ENCODE measurements at regions not wholly inside any gene's neighbourhood (a gene's known extent, or its start where the extent isn't known, plus 50 kb on each side); places are given as distances from the start of the nearest gene placed in this dataset.
A peak's percentile ranks its signal among the peaks of the same experiment; 100 is the strongest.
"Not testable (repeated sequence)": the region's sequence is repeated elsewhere in the genome, so short reads cannot be mapped to it uniquely, and the experiment has no call there.

DNA sequence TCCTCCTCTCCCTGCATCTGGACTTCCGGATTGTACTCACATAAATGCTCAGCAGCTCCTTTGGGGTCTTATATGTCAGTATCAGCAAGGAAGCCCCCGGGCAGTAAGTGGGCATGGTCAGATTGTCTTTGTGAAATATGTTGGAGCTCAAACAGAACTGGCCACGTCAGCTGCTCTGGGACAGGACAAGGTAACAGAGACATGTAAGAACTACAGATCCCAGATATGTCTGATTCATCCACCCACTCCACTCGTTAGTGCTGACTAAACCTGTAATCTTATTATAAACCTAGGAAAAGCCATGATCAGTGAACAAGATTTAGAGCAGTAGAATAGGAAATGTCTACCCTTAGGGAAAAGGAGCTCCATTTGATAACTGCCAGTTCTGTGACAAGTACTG, 561.8 kb downstream of the CETN3 start:
- DNase-seq (ENCODE audit: low spot score) = no peak

GRCh38 chr5:89844548-89844947, 565.0 kb downstream of the CETN3 start:
- no peak for DNase-seq (ENCODE audit: low spot score)

DNA sequence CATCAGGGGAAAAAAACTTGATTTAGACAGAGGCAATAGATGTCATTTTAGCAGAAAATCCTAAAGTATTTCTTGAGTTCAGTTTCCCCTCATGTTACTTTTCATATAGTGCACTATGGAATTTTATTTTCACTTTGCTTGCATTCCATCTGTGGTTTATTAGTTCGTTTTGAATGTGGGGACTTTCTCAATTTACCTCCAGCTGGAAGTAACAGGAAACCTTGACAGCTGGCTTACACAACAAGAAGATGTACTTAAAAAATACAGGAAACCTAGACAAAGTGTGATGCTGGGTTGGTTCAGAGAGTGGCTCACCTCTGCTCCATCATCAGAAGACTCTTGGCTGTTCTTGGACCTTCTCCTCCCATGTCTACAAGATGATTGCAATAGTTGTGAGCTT, 567.0 kb downstream of the CETN3 start:
- no peak for DNase-seq (ENCODE audit: low spot score)

- DNase-seq (ENCODE audit: low spot score) = no peak
These were observed 568.6 kb downstream of the CETN3 start for GRCh38 chr5:89840906-89841305.

GRCh38 chr5:89830691-89831090, 578.9 kb downstream of the CETN3 start:
- no peak for DNase-seq (ENCODE audit: low spot score)

DNA sequence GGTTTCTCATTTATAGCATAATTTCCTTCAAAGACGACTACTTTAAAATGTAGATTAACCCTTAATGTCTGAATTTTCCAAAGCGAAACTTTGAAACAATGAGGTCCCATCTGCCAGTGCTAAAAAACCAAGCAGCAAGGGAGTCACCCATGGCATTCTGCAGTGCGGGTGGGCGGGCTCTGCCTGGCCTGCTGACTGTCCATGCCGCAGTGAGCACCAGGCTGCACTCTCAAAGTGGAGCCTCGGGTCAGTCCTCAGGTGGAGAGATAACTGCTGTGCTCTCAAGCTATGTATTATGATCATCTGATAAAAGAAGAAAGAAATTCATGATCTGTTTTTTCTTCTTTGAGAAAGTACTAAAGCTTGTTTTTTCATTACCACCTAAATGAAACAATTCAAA, 581.6 kb downstream of the CETN3 start:
- no peak for DNase-seq (ENCODE audit: low spot score)

GRCh38 chr5:89827359-89827758, 582.2 kb downstream of the CETN3 start:
- no peak for DNase-seq (ENCODE audit: low spot score)

DNA sequence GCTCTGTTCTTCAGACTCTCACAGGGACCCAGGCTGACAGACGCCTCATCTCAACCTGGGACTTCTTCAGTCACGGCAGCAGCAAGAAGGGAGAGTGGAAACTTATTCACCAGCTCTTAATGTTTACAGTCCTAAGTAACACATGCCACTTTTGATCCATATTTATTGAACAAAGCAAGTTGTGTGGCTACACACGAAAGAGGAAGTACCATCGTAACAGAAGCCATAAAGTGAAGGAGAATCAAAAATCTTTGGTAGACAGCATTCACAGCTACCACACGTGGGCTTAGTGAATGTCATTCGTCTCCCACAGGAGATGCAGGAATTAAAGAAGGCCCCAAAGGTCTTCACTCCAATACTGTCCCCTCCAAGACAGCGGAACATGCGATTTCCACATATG, 582.6 kb downstream of the CETN3 start:
- DNase-seq (ENCODE audit: low spot score) = no peak

- no peak for DNase-seq (ENCODE audit: low spot score)
These were observed 586.5 kb downstream of the CETN3 start for GRCh38 chr5:89823046-89823445.

- DNase-seq (ENCODE audit: low spot score) = no peak
These were observed 591.7 kb downstream of the CETN3 start for GRCh38 chr5:89817841-89818240.

DNA sequence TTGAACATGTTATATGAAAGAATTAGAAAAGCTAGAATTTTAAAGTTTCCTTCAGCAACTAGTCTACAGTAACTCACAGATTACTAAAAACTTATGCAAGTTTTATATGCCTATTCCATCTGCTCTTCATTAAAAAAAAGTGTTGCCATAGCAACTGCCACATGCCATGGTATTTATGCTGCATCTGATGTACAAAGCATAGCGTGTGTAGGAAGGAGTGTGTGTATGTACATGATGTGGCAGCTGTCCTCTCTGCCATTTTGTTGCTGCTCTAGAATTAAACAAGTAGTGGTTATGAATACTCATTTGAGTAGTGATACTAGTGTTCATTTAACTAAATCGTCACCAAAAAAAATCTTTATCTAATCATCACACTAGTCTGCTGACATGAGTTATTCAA, 593.5 kb downstream of the CETN3 start:
- DNase-seq (ENCODE audit: low spot score) = no peak

- not testable (repeated sequence) for DNase-seq (ENCODE audit: low spot score)
These were observed 608.8 kb downstream of the CETN3 start for GRCh38 chr5:89800735-89801134.

GRCh38 chr5:89794504-89794903, 615.1 kb downstream of the CETN3 start:
- not testable (repeated sequence) for DNase-seq (ENCODE audit: low spot score)

- DNase-seq (ENCODE audit: low spot score) = not testable (repeated sequence)
These were observed 629.8 kb downstream of the CETN3 start for GRCh38 chr5:89779734-89780133.

- DNase-seq (ENCODE audit: low spot score) = no peak
These were observed 631.8 kb downstream of the CETN3 start for GRCh38 chr5:89777758-89778157.

DNA sequence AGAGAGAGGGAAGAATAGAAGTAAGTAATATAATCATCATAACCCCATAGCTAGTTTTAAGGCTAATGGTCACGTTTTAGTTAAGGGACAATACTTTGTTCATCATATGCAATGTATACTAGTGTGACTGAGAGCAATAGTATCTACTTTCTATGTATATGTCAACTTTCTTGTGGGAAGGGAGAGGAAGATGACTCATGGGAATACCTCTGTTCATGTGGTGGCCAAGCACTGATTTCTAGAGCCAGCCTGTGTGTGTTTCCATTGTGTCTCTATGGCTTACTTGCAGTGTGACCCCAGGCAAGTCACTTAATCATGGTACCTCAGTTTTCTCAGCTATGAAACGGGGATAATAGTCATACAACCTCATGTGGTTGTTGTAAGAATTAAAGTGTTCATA, 639.6 kb downstream of the CETN3 start:
- DNase-seq (ENCODE audit: low spot score) = peak; percentile 24

DNA sequence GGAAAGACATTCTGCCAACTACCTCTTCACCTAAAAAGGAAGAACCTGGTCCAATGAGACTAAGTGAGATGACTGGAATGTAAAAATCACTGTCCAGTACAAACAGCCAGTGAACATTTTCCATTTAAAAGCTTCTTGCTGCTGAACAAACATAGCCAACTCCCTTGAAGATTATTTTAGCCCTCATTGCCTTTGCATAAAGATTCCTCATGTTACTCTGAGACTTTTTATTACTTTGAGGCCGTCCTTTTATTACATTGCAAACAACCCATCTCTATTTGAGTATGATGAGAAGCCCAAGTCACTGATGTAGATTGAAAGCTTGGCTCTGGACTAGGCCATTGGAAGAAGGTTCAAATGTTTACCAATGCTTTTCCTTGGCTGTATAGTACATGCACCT, 649.8 kb downstream of the CETN3 start:
- DNase-seq (ENCODE audit: low spot score) = no peak

- DNase-seq (ENCODE audit: low spot score) = no peak
These were observed 651.4 kb downstream of the CETN3 start for GRCh38 chr5:89758146-89758545.

GRCh38 chr5:89756955-89757354, 652.6 kb downstream of the CETN3 start:
- DNase-seq (ENCODE audit: low spot score) = no peak

DNA sequence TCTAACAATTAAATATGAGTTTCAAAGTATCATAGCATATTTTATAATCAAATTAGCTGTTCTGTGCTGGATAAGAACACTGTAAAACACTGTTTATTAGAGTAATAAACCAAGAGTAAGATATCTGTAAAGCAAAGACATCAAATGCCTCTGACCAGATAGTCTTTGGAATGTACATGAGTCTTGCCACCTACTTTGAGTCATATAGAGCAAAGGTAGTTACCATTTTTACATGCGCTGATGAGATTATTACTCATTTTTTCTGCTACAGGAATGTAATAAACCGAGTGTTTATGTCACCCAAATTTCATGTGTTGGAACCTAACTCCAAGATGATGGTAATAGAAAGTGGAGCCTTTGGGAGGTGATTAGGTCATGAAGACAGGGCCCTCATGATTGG, 654.5 kb downstream of the CETN3 start:
- DNase-seq (ENCODE audit: low spot score) = no peak

GRCh38 chr5:89735082-89735481, 674.5 kb downstream of the CETN3 start:
- DNase-seq (ENCODE audit: low spot score) = no peak

- DNase-seq (ENCODE audit: low spot score) = no peak
These were observed 675.8 kb downstream of the CETN3 start for GRCh38 chr5:89733772-89734171.

DNA sequence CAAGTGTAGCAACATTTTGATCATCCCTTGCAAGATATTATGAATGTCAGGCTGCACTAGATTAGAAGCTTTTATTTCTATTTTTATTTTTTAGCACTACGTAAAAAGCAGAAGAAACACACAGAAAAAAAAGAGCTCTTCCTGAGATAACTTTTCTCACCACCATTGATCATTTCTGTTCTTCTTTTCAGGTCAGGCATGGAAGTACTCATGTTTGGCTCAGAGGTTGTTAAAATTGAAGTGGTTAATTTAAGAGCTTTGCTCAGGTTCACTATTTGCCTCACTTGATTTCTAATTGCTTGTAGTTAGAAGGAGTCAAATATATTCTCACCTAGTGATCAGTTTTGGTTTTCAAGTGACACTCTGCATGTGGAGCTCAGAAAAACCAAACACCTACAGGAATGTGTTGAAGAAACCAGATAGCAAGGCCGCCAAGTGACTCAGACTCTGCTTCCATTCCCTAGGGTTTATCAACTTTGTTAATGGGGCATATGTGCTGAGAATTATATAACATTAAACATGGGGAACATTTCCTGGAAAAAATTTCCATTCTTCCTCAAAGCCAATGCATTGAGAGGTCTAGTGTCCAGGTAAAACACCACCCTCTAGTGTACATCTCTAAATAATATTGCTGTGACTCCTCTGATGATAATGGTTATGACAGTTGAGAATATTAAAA, 679.8 kb downstream of the CETN3 start:
- DNase-seq (ENCODE audit: low spot score) = peak; percentile 22

GRCh38 chr5:89728750-89729149, 680.8 kb downstream of the CETN3 start:
- DNase-seq (ENCODE audit: low spot score) = no peak

DNA sequence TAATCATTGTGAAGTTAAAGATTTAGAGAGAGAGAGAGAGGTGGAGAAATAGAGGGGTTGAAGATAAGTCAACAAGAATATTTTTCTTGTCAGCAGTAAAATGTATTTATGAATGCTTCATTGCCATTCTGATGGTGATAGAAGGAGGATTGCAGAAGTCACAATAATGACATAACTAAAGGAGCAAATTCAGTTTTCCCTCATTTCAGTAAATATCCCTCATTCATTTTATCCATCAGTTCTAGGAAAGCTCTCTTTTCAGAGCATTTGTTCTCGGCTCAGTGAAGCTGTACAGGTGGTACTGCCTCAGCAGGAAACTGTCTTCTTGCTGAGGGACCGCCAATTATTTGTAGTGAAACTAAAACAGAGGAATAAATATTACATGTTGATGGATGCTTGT, 681.4 kb downstream of the CETN3 start:
- no peak for DNase-seq (ENCODE audit: low spot score)
